SK-N-SH (cell line): ENCODE measurements at regions not wholly inside any gene's neighbourhood (a gene's known extent, or its start where the extent isn't known, plus 50 kb on each side); places are given as distances from the start of the nearest gene placed in this dataset.

Source experiments
- CTCF ChIA-PET: fragments of 300-600, 350-600 bp; formaldehyde crosslinking; extraction: SDS; loops from one replicate; lab custom pipeline; 2021; lab: Yijun Ruan, JAX
- POLR2A ChIA-PET: fragments of 350-600 bp; sonication (Branson Sonifier 250); formaldehyde crosslinking; extraction: SDS; loops from one replicate; lab custom pipeline; 2020; ENCODE audit warnings: antibody characterized with exemption, inconsistent platforms; lab: Yijun Ruan, JAX
- DNase-seq: peaks from one replicate; pipeline ENCODE4 v3.0.0; 2012
- H2AFZ ChIP-seq: fragments of 200-600 bp; sonication (generic); 2 replicates; pipeline ENCODE4 v1.8.1; 2016; ENCODE audit warnings: antibody characterized with exemption, mild to moderate bottlenecking, low read depth
- H3F3A ChIP-seq: fragments of 200-600 bp; sonication (generic); replicated peaks from 2 replicates; pipeline ENCODE3; 2016; ENCODE audit warnings: antibody characterized with exemption, mild to moderate bottlenecking; ENCODE audit not compliant: insufficient read depth
- H3K27ac ChIP-seq, 2 experiments: fragments of 200-500 bp in 1 of 2; fragments of 200-600 bp in 1 of 2; sonication (Bioruptor generic) in 1 of 2; sonication (generic), shearing (Covaris generic) in 1 of 2; 2 replicates each; pipeline versions ENCODE4 v1.5.1 to v1.6.1; 2014 to 2016; ENCODE audit warnings: low read depth in 2 of 2, inconsistent platforms in 1 of 2, low read length in 1 of 2, mild to moderate bottlenecking in 1 of 2, mixed read lengths in 1 of 2
- H3K27me3 ChIP-seq: fragments of 200-600 bp; sonication (generic), shearing (Covaris generic); 2 replicates; pipeline ENCODE4 v1.6.1; 2016; ENCODE audit warnings: mixed run types; ENCODE audit not compliant: insufficient read depth
- H3K36me3 ChIP-seq, 2 experiments: fragments of 200-500 bp in 1 of 2; fragments of 200-600 bp in 1 of 2; sonication (Bioruptor generic) in 1 of 2; sonication (generic) in 1 of 2; replicated peaks in 1 of 2; 2 replicates each; pipeline versions ENCODE3 to v1.5.1; 2014 to 2016; ENCODE audit warnings: low read length in 1 of 2, mild to moderate bottlenecking in 1 of 2; ENCODE audit not compliant: insufficient read depth in 2 of 2, control insufficient read depth in 1 of 2
- H3K4me1 ChIP-seq, 2 experiments: fragments of 200-500 bp in 1 of 2; fragments of 200-600 bp in 1 of 2; sonication (Bioruptor generic) in 1 of 2; sonication (generic), shearing (Covaris generic) in 1 of 2; 2 replicates each; pipeline versions ENCODE4 v1.5.1 to v1.6.1; 2014 to 2016; ENCODE audit warnings: low read depth in 1 of 2, low read length in 1 of 2, mixed run types in 1 of 2; ENCODE audit not compliant: insufficient read depth in 2 of 2, control insufficient read depth in 1 of 2
- H3K4me2 ChIP-seq: fragments of 200-600 bp; sonication (generic), shearing (Covaris generic); 2 replicates; pipeline ENCODE4 v1.6.1; 2017; ENCODE audit warnings: mixed run types
- H3K4me3 ChIP-seq, 2 experiments: fragments of 200-500 bp in 1 of 2; fragments of 200-600 bp in 1 of 2; sonication (Bioruptor generic) in 1 of 2; sonication (generic), shearing (Covaris generic) in 1 of 2; 2 replicates each; pipeline versions ENCODE4 v1.5.1 to v1.8.1; 2014 to 2016; ENCODE audit warnings: low read depth in 2 of 2, inconsistent platforms in 1 of 2, low read length in 1 of 2, mild to moderate bottlenecking in 1 of 2, mixed read lengths in 1 of 2, moderate library complexity in 1 of 2
- H3K79me2 ChIP-seq: fragments of 200-600 bp; sonication (generic); 2 replicates; pipeline ENCODE4 v1.8.1; 2017; ENCODE audit warnings: mild to moderate bottlenecking; ENCODE audit not compliant: insufficient read depth
- H3K9ac ChIP-seq: fragments of 200-600 bp; sonication (generic); 2 replicates; pipeline ENCODE4 v1.6.1; 2017; ENCODE audit warnings: mixed run types
- H3K9me2 ChIP-seq: fragments of 200-600 bp; sonication (generic); 2 replicates; pipeline ENCODE4 v1.6.1; 2017; ENCODE audit warnings: mixed run types
- H3K9me3 ChIP-seq: fragments of 200-600 bp; sonication (generic); 2 replicates; pipeline ENCODE4 v1.6.1; 2017; ENCODE audit warnings: mixed run types, mild to moderate bottlenecking, moderate library complexity
- H4K20me1 ChIP-seq: fragments of 200-600 bp; sonication (generic); 2 replicates; pipeline ENCODE4 v1.6.1; 2017; ENCODE audit warnings: mild to moderate bottlenecking, mixed run types; ENCODE audit not compliant: insufficient read depth
- CHD2 ChIP-seq: fragments of 150-350 bp; IDR thresholded peaks from 2 replicates; pipeline ENCODE4 v1.6.1; 2018; ENCODE audit warnings: low read length; ENCODE audit not compliant: partially characterized antibody
- ELF1 ChIP-seq: IDR thresholded peaks from 2 replicates; pipeline ENCODE4 v1.4.0; 2012
- EP300 ChIP-seq, 2 experiments: IDR thresholded peaks; 2 replicates each; pipeline versions ENCODE4 v1.4.0 to v1.6.1; 2012; ENCODE audit warnings: borderline replicate concordance in 1 of 2, low read depth in 1 of 2, low read length in 1 of 2
- EZH2phosphoT487 ChIP-seq: fragments of 200-600 bp; sonication (generic); IDR thresholded peaks from 2 replicates; pipeline ENCODE4 v1.6.1; 2017; ENCODE audit warnings: low read depth, mixed run types, mild to moderate bottlenecking, antibody characterized with exemption, moderate library complexity, borderline replicate concordance
- FOSL2 ChIP-seq: IDR thresholded peaks from 2 replicates; pipeline ENCODE4 v1.4.0; 2012; ENCODE audit warnings: low read depth, mild to moderate bottlenecking, moderate library complexity, borderline replicate concordance
- FOXJ3 ChIP-seq: sonication (generic); formaldehyde crosslinking; IDR thresholded peaks from 2 replicates; pipeline ENCODE4 v1.5.1; 2020; ENCODE audit warnings: mild to moderate bottlenecking, missing genetic modification reagents
- FOXM1 ChIP-seq: IDR thresholded peaks from 2 replicates; pipeline ENCODE4 v1.4.0; 2012; ENCODE audit warnings: low read depth, mild to moderate bottlenecking
- GABPA ChIP-seq: IDR thresholded peaks from 2 replicates; pipeline ENCODE4 v1.4.0; 2012; ENCODE audit warnings: low read depth, mild to moderate bottlenecking
- GATA2 ChIP-seq: sonication (generic); formaldehyde crosslinking; IDR thresholded peaks from 2 replicates; pipeline ENCODE4 v1.5.0; 2020; ENCODE audit warnings: mild to moderate bottlenecking, missing genetic modification reagents
- JUND ChIP-seq: IDR thresholded peaks from 2 replicates; pipeline ENCODE4 v1.4.0; 2012
- MXI1 ChIP-seq: IDR thresholded peaks from 2 replicates; pipeline ENCODE4 v1.6.1; 2012; ENCODE audit warnings: mild to moderate bottlenecking, low read depth, low read length, improper control_type of control experiment
- POLR2AphosphoS5 ChIP-seq: IDR thresholded peaks from 2 replicates; pipeline ENCODE4 v1.6.1; 2012; ENCODE audit warnings: low read depth, low read length
- RCOR1 ChIP-seq: fragments of 150-350 bp; IDR thresholded peaks from 2 replicates; pipeline ENCODE4 v1.6.1; 2017; ENCODE audit warnings: antibody characterized with exemption, low read length
- RFX5 ChIP-seq: IDR thresholded peaks from 2 replicates; pipeline ENCODE4 v1.6.1; 2012; ENCODE audit warnings: mild to moderate bottlenecking, improper control_type of control experiment, low read length
- RXRA ChIP-seq: IDR thresholded peaks from 2 replicates; pipeline ENCODE4 v1.4.0; 2012; ENCODE audit warnings: low read depth, mild to moderate bottlenecking, borderline replicate concordance
- SMC3 ChIP-seq: IDR thresholded peaks from 2 replicates; pipeline ENCODE4 v1.6.1; 2012; ENCODE audit warnings: low read depth, low read length, improper control_type of control experiment
- TAF1 ChIP-seq: IDR thresholded peaks from 2 replicates; pipeline ENCODE4 v1.6.1; 2012; ENCODE audit warnings: low read depth, mild to moderate bottlenecking, low read length, moderate library complexity, borderline replicate concordance
- TCF12 ChIP-seq: IDR thresholded peaks from 2 replicates; pipeline ENCODE4 v1.4.0; 2012
- YY1 ChIP-seq: IDR thresholded peaks from 2 replicates; pipeline ENCODE4 v1.4.0; 2012; ENCODE audit warnings: low read depth, mild to moderate bottlenecking
- TF ChIP-seq, protein P1 (sequence below): fragments of 150-350 bp; IDR thresholded peaks from 2 replicates; pipeline ENCODE4 v1.6.1; 2017; ENCODE audit warnings: antibody characterized with exemption, low read length, low read depth, borderline replicate concordance
- TF ChIP-seq, protein P2 (sequence below): IDR thresholded peaks from 2 replicates; pipeline ENCODE4; 2012
- TF ChIP-seq, protein P3 (sequence below): IDR thresholded peaks from 2 replicates; pipeline ENCODE4 v1.4.0; 2012; ENCODE audit warnings: low read depth
- TF ChIP-seq, protein P4 (sequence below): IDR thresholded peaks from 2 replicates; pipeline ENCODE4 v1.6.1; 2012; ENCODE audit warnings: mild to moderate bottlenecking, low read depth, low read length, moderate library complexity

DNA sequence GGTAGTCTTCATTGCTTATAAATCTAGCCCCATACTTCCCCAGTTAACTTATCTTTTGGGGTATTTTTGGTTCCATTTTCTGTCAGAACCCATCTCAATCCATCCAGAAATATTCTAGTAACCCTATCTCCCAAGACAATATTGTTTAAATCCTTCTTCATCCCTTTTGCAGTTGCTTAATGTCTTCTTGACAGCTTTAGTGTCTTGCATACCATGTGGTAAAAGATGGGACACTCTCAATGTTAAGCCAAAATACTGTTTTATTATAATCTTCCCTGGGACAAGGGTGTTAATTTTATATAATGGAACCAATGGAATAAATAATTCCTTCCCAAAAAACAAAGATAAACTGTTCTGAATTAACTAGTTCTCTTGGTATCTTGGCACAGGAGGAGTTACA lies 450.2 kb downstream of the CCER1 start:
- H3K4me1 ChIP-seq, result no peaks in the 10 kb centered on the region
- no peak overlapping the region for H3K4me3 ChIP-seq
- no peaks in the 10 kb centered on the region for H3K9me2 ChIP-seq
- no peak overlapping the region for H3K9ac ChIP-seq
- H3K27me3 ChIP-seq, result no peaks in the 10 kb centered on the region
- ChIA-PET CTCF (interaction anchor here (0.7 kb wide), 1 partner anchor 18 kb away, joined by 3 read pairs; no protein-coding TSS in a partner anchor), POLR2A (no interaction called here)
- H3K27ac ChIP-seq, result no peak overlapping the region
- no peaks in the 10 kb centered on the region for H3K79me2 ChIP-seq
- no peaks in the 10 kb centered on the region for H3K36me3 ChIP-seq
- H2AFZ ChIP-seq, result no peak overlapping the region
- H3K9me3 ChIP-seq, result no peaks in the 10 kb centered on the region
- H3F3A ChIP-seq, result no peaks in the 10 kb centered on the region
- TF ChIP-seq SMC3 (no peak), TAF1 (no peak), JUND (no peak), CHD2 (no peak), FOSL2 (no peak), EP300 (IDR thresholded peaks at IDR 0.05; ENCODE audit: borderline replicate concordance in 1 of 2, low read depth in 1 of 2, low read length in 1 of 2) (no peak), RFX5 (no peak), POLR2AphosphoS5 (no peak), RXRA (no peak), ELF1 (no peak), EZH2phosphoT487 (no peak), YY1 (no peak), RCOR1 (no peak), FOXM1 (no peak), GABPA (no peak), TCF12 (no peak)
- TF ChIP-seq, protein P1, sequence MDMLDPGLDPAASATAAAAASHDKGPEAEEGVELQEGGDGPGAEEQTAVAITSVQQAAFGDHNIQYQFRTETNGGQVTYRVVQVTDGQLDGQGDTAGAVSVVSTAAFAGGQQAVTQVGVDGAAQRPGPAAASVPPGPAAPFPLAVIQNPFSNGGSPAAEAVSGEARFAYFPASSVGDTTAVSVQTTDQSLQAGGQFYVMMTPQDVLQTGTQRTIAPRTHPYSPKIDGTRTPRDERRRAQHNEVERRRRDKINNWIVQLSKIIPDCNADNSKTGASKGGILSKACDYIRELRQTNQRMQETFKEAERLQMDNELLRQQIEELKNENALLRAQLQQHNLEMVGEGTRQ, result no peak
- TF ChIP-seq, protein P2, sequence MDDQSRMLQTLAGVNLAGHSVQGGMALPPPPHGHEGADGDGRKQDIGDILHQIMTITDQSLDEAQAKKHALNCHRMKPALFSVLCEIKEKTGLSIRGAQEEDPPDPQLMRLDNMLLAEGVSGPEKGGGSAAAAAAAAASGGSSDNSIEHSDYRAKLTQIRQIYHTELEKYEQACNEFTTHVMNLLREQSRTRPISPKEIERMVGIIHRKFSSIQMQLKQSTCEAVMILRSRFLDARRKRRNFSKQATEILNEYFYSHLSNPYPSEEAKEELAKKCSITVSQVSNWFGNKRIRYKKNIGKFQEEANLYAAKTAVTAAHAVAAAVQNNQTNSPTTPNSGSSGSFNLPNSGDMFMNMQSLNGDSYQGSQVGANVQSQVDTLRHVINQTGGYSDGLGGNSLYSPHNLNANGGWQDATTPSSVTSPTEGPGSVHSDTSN, result no peak
- TF ChIP-seq, protein P3, sequence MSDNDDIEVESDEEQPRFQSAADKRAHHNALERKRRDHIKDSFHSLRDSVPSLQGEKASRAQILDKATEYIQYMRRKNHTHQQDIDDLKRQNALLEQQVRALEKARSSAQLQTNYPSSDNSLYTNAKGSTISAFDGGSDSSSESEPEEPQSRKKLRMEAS, result no peak
- no peak for DNase-seq
- H3K4me2 ChIP-seq, result no peak overlapping the region
- H4K20me1 ChIP-seq, result no peaks in the 10 kb centered on the region

DNA sequence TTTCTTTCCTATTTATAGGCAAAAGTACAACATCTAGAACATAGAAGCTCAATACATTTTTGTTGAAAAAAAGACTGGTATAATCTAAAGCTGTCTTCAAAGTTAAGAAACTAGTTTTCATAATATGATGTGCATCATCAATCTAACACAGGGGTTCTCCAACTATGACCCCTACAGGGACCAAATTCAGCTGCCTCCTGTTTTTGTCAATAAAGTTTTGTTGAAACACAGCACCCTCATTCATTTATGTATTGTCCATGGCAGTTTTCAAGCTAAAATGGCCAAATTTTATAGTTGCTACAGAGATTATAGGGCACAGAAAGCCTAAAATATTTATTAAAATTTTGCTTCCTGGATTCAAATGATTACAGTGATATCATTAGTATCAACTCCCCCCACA lies 452.9 kb downstream of the CCER1 start:
- H3K36me3 ChIP-seq, result no peaks in the 10 kb centered on the region
- TF ChIP-seq RXRA (no peak), FOXJ3 (CRISPR knock-in tag) (no peak), JUND (no peak), GATA2 (CRISPR knock-in tag) (no peak), FOXM1 (no peak), CHD2 (no peak), SMC3 (no peak), MXI1 (no peak), EZH2phosphoT487 (no peak), POLR2AphosphoS5 (no peak)
- TF ChIP-seq, protein P4, sequence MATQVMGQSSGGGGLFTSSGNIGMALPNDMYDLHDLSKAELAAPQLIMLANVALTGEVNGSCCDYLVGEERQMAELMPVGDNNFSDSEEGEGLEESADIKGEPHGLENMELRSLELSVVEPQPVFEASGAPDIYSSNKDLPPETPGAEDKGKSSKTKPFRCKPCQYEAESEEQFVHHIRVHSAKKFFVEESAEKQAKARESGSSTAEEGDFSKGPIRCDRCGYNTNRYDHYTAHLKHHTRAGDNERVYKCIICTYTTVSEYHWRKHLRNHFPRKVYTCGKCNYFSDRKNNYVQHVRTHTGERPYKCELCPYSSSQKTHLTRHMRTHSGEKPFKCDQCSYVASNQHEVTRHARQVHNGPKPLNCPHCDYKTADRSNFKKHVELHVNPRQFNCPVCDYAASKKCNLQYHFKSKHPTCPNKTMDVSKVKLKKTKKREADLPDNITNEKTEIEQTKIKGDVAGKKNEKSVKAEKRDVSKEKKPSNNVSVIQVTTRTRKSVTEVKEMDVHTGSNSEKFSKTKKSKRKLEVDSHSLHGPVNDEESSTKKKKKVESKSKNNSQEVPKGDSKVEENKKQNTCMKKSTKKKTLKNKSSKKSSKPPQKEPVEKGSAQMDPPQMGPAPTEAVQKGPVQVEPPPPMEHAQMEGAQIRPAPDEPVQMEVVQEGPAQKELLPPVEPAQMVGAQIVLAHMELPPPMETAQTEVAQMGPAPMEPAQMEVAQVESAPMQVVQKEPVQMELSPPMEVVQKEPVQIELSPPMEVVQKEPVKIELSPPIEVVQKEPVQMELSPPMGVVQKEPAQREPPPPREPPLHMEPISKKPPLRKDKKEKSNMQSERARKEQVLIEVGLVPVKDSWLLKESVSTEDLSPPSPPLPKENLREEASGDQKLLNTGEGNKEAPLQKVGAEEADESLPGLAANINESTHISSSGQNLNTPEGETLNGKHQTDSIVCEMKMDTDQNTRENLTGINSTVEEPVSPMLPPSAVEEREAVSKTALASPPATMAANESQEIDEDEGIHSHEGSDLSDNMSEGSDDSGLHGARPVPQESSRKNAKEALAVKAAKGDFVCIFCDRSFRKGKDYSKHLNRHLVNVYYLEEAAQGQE, result no peak
- TF ChIP-seq, protein P1, result no peak
- no peaks in the 10 kb centered on the region for H3K9me3 ChIP-seq
- no peaks in the 10 kb centered on the region for H3K9me2 ChIP-seq
- H3K79me2 ChIP-seq, result no peaks in the 10 kb centered on the region
- no peak overlapping the region for H3K27ac ChIP-seq
- no peak for DNase-seq
- H3K9ac ChIP-seq, result no peak overlapping the region
- no peak overlapping the region for H2AFZ ChIP-seq
- H3K4me3 ChIP-seq, result no peak overlapping the region
- no peaks in the 10 kb centered on the region for H4K20me1 ChIP-seq
- no peaks in the 10 kb centered on the region for H3K4me1 ChIP-seq
- H3F3A ChIP-seq, result no peaks in the 10 kb centered on the region
- no peak overlapping the region for H3K4me2 ChIP-seq
- ChIA-PET POLR2A (no interaction called here), CTCF (no interaction called here)
- H3K27me3 ChIP-seq, result no peaks in the 10 kb centered on the region
